Spleen (tissue), 7 donors: ENCODE measurements at regions not wholly inside any gene's neighbourhood (a gene's known extent, or its start where the extent isn't known, plus 50 kb on each side); places are given as distances from the start of the nearest gene placed in this dataset.

Experiments
- POLR2A ChIP-seq, 3 donors: fragments of 450-650 bp; IDR thresholded peaks; one replicate each; pipeline ENCODE4 v1.5.1; 2017; ENCODE audit warnings: antibody characterized with exemption in 3 of 3, mild to moderate bottlenecking in 1 of 3
- POLR2AphosphoS5 ChIP-seq, 3 donors: sonication (generic); formaldehyde crosslinking; IDR thresholded peaks; one replicate each; pipeline ENCODE4 v1.5.1; 2017; ENCODE audit warnings: antibody characterized with exemption in 3 of 3
- TF ChIP-seq, protein P1 (sequence below), 11 experiments: fragments of 200-600 bp in 7 of 11; fragments of 450-650 bp in 4 of 11; sonication (generic) in 4 of 11; IDR thresholded peaks in 8 of 11; conservative IDR thresholded peaks in 3 of 11; 1 replicate in 7 of 11; 2 replicates in 4 of 11; pipeline versions ENCODE4 v1.4.0 to v1.8.0; 2016 to 2021; ENCODE audit warnings: antibody characterized with exemption in 11 of 11, inconsistent platforms in 4 of 11, mild to moderate bottlenecking in 1 of 11
- donor health status: DM: no; HTN: no; CAD: no; lungs with moderate emphysema.
- donor health status: DM: no; HTN: no; CAD: no.
- donor health status: DM: no; HTN: no; CAD: no.

DNA sequence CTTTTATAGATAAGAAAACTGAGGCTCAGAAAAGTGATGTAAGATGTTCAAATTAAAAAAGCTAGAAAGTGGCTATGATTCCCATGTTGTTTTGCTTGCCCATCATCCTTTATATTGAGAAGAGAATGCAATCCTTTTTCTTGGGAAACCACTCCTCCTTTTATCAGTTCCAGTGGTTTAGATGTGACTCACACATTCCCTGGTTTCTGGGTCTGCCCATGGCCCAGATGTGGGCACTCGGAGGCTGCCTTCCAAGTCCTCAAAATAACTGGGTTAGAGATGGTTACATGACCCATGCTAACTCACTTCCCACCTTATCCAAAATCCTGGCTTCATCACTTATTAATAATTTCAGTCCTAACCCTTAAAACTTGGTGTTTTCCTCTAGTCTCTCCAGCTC, 550.0 kb downstream of the MDFIC start:
- TF ChIP-seq, protein P1, sequence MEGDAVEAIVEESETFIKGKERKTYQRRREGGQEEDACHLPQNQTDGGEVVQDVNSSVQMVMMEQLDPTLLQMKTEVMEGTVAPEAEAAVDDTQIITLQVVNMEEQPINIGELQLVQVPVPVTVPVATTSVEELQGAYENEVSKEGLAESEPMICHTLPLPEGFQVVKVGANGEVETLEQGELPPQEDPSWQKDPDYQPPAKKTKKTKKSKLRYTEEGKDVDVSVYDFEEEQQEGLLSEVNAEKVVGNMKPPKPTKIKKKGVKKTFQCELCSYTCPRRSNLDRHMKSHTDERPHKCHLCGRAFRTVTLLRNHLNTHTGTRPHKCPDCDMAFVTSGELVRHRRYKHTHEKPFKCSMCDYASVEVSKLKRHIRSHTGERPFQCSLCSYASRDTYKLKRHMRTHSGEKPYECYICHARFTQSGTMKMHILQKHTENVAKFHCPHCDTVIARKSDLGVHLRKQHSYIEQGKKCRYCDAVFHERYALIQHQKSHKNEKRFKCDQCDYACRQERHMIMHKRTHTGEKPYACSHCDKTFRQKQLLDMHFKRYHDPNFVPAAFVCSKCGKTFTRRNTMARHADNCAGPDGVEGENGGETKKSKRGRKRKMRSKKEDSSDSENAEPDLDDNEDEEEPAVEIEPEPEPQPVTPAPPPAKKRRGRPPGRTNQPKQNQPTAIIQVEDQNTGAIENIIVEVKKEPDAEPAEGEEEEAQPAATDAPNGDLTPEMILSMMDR (IDR thresholded peaks at IDR 0.05 in 8 of 11, conservative IDR thresholded peaks at IDR 0.05 in 3 of 11) = no peak
- TF ChIP-seq POLR2AphosphoS5 (IDR thresholded peaks at IDR 0.05) (no peak), POLR2A (IDR thresholded peaks at IDR 0.05) (no peak)
